Bronchial epithelial cell (primary cell): ENCODE measurements at regions not wholly inside any gene's neighbourhood (a gene's known extent, or its start where the extent isn't known, plus 50 kb on each side); places are given as distances from the start of the nearest gene placed in this dataset.
A peak's percentile ranks its signal among the peaks of the same experiment; 100 is the strongest.
"Not testable (repeated sequence)": the region's sequence is repeated elsewhere in the genome, so short reads cannot be mapped to it uniquely, and the experiment has no call there.

Experiments
- DNase-seq: peaks from one replicate; pipeline ENCODE4 v3.0.0-alpha.2; 2010; ENCODE audit warnings: low read depth
- FAIRE-seq: peaks from 2 replicates; lab custom pipeline; 2011; peaks lifted over from hg19 to GRCh38; lab: Jason Lieb, UNC
- H3K27me3 ChIP-seq: 2 replicates; pipeline ENCODE4 v1.5.1; 2011; ENCODE audit warnings: low read length; ENCODE audit not compliant: control insufficient read depth, insufficient read depth
- H3K36me3 ChIP-seq: 2 replicates; pipeline ENCODE4 v1.5.1; 2011; ENCODE audit warnings: low read length; ENCODE audit not compliant: control insufficient read depth, insufficient read depth
- H3K4me3 ChIP-seq: 2 replicates; pipeline ENCODE4 v1.5.1; 2011; ENCODE audit warnings: mild to moderate bottlenecking, low read depth, low read length, control low read depth
- CTCF ChIP-seq: IDR thresholded peaks from 2 replicates; pipeline ENCODE4 v1.5.1; 2011; ENCODE audit warnings: mild to moderate bottlenecking, moderate library complexity, low read length, control low read depth, inconsistent platforms; ENCODE audit not compliant: insufficient read depth, severe bottlenecking

- no peaks in the 10 kb centered on the region for H3K36me3 ChIP-seq
- no peak for TF ChIP-seq CTCF
- FAIRE-seq, result no peak
Measured at GRCh38 chr6:11950109-11950508, 62.0 kb upstream of the HIVEP1 start.

GRCh38 chr6:11947575-11947974 lies 64.5 kb upstream of the HIVEP1 start:
- DNase-seq, result peak; percentile 15

More at GRCh38 chr6:11950109-11950508, 62.0 kb upstream of the HIVEP1 start:
- H3K4me3 ChIP-seq, result no peak overlapping the region
- no peak for DNase-seq
- H3K27me3 ChIP-seq, result no peaks in the 10 kb centered on the region

GRCh38 chr6:11947063-11947462 lies 65.0 kb upstream of the HIVEP1 start:
- H3K4me3 ChIP-seq, result no peak overlapping the region
- no peak for DNase-seq
- no peaks in the 10 kb centered on the region for H3K36me3 ChIP-seq
- FAIRE-seq, result no peak
- no peaks in the 10 kb centered on the region for H3K27me3 ChIP-seq
- no peak for TF ChIP-seq CTCF

More at GRCh38 chr6:11947575-11947974, 64.5 kb upstream of the HIVEP1 start:
- FAIRE-seq, result no peak
- Histone ChIP-seq H3K4me3 (no peak overlapping the region), H3K36me3 (no peaks in the 10 kb centered on the region), H3K27me3 (no peaks in the 10 kb centered on the region)
- no peak for TF ChIP-seq CTCF

GRCh38 chr6:11944111-11944510 lies 68.0 kb upstream of the HIVEP1 start:
- Histone ChIP-seq H3K36me3 (no peaks in the 10 kb centered on the region), H3K27me3 (no peaks in the 10 kb centered on the region), H3K4me3 (no peak overlapping the region)
- FAIRE-seq, result no peak
- no peak for DNase-seq
- TF ChIP-seq CTCF, result no peak

GRCh38 chr6:11943060-11943459 lies 69.1 kb upstream of the HIVEP1 start:
- no peaks in the 10 kb centered on the region for H3K27me3 ChIP-seq
- DNase-seq (no peak), FAIRE-seq (no peak)
- H3K36me3 ChIP-seq, result no peaks in the 10 kb centered on the region
- H3K4me3 ChIP-seq, result no peak overlapping the region
- TF ChIP-seq CTCF, result no peak

- TF ChIP-seq CTCF, result no peak
- no peaks in the 10 kb centered on the region for H3K27me3 ChIP-seq
- no peak overlapping the region for H3K4me3 ChIP-seq
- FAIRE-seq (no peak), DNase-seq (no peak)
- H3K36me3 ChIP-seq, result no peaks in the 10 kb centered on the region
Measured at GRCh38 chr6:11942185-11942864, 69.8 kb upstream of the HIVEP1 start.

GRCh38 chr6:11940532-11941166 lies 71.5 kb upstream of the HIVEP1 start:
- FAIRE-seq, H3K4me3 ChIP-seq, DNase-seq, H3K36me3 ChIP-seq, H3K27me3 ChIP-seq: not testable (repeated sequence)
